ENCODE measurements at regions not wholly inside any gene's neighbourhood (a gene's known extent, or its start where the extent isn't known, plus 50 kb on each side); places are given as distances from the start of the nearest gene placed in this dataset.
"Not testable (repeated sequence)": the region's sequence is repeated elsewhere in the genome, so short reads cannot be mapped to it uniquely, and the experiment has no call there.

- no peak for ATAC-seq (ENCODE audit: low read depth)
Measured at GRCh38 chr10:31129880-31130405, 98.3 kb upstream of the ZNF438 start.

GRCh38 chr10:31130406-31130805 lies 98.7 kb upstream of the ZNF438 start:
- Mint-ChIP-seq H3K27ac (no peak overlapping the region), H3K4me1 (peaks cover 13% of the 10 kb centered on the region)
- POLR2A ChIA-PET, result no interaction called here

More at GRCh38 chr10:31129880-31130405, 98.3 kb upstream of the ZNF438 start:
- no peaks in the 10 kb centered on the region for H3K9me3 Mint-ChIP-seq
- DNase-seq, result no peak
- POLR2A ChIA-PET, result no interaction called here
- no peak overlapping the region for H3K27ac Mint-ChIP-seq
- H3K27me3 Mint-ChIP-seq, result peaks cover 4% of the 10 kb centered on the region
- no peak overlapping the region for H3K4me3 Mint-ChIP-seq
- H3K36me3 Mint-ChIP-seq, result peaks cover 1% of the 10 kb centered on the region
- peaks cover 8% of the 10 kb centered on the region for H3K4me1 Mint-ChIP-seq

GRCh38 chr10:31131251-31131650 lies 99.6 kb upstream of the ZNF438 start:
- Mint-ChIP-seq H3K36me3 (peaks cover 1% of the 10 kb centered on the region), H3K4me3 (no peak overlapping the region), H3K9me3 (no peaks in the 10 kb centered on the region), H3K27me3 (peaks cover 2% of the 10 kb centered on the region), H3K27ac (no peak overlapping the region), H3K4me1 (peaks cover 19% of the 10 kb centered on the region)
- POLR2A ChIA-PET, result interaction anchor here (0.6 to 0.7 kb wide), 2 partner anchors 1146 to 1542 kb away, joined by 5 read pairs; no protein-coding TSS in a partner anchor
- ATAC-seq (ENCODE audit: low read depth) (no peak), DNase-seq (no peak)

More at GRCh38 chr10:31130406-31130805, 98.7 kb upstream of the ZNF438 start:
- Mint-ChIP-seq H3K27me3 (peaks cover 4% of the 10 kb centered on the region), H3K9me3 (no peaks in the 10 kb centered on the region), H3K36me3 (peaks cover 1% of the 10 kb centered on the region), H3K4me3 (no peak overlapping the region)
- DNase-seq (no peak), ATAC-seq (ENCODE audit: low read depth) (no peak)

DNA sequence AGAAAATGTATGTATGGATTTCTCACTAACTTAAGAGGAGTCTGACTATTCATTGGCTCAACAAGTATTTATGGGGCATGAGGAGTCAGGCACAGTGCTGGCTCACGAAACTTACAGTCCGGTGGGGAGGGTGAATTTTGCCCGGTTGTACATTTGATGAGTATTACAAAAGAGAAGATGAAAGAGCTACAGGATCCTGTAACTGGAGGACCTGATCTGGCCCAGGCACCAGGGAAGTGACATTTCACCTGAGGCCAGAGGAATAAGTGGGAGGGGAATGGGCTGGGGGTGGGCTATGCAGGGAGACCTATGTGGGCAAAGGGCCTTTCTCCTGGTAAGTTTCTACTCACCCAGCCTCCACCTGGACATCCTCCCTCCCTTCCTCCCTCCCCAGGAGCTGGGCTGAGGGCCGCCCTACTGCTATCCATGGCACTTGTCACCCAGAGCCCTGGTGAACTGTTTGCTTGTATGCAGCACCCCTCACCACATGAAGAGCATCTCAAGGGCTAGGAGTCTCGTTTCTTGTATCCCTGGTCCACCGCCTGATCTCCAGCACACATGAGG lies 101.1 kb upstream of the ZNF438 start:
- POLR2A ChIA-PET, result no interaction called here
- no peaks in the 10 kb centered on the region for H3K27me3 Mint-ChIP-seq
- no peaks in the 10 kb centered on the region for H3K9me3 Mint-ChIP-seq
- ATAC-seq (ENCODE audit: low read depth) (no peak), DNase-seq (no peak)
- H3K4me1 Mint-ChIP-seq, result peaks cover 31% of the 10 kb centered on the region
- H3K27ac Mint-ChIP-seq, result peak overlapping the region; percentile 68
- H3K36me3 Mint-ChIP-seq, result peaks cover 1% of the 10 kb centered on the region
- H3K4me3 Mint-ChIP-seq, result peak overlapping the region; percentile 47

DNA sequence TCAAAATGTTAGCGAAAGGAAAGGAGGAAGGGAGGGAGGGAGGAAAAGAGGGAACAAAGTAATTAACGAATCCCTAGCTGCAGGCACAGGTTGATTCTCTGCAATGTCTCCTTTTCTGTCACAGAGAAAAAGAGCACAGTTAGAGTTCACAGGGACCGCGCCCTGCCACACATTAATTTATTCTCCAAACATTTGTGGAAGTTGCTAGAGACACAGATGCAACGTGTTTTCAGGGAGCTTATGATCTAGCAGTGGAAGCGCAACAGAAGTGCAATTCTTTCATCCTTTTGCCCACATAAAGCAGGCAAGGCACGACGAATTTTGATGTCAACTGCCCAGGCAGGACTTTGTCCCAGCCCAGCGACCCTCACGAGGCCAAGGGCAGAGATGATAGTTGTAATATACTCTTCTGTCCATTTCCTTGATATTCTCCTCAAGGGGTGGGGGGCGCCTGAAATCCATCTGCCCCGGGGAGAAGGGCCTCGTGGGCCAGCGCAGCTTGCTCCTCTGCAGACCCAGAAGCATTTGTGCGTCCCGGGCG lies 101.7 kb upstream of the ZNF438 start:
- H3K9me3 Mint-ChIP-seq, result no peaks in the 10 kb centered on the region
- no peak for DNase-seq
- H3K4me1 Mint-ChIP-seq, result peaks cover 31% of the 10 kb centered on the region
- no peak for ATAC-seq (ENCODE audit: low read depth)
- POLR2A ChIA-PET, result interaction anchor here (0.8 to 1.6 kb wide), 3 partner anchors 32 to 191 kb away, joined by 3 to 7 read pairs (median 5); partner anchors contain the start of gene ZEB1
- H3K36me3 Mint-ChIP-seq, result peaks cover 1% of the 10 kb centered on the region
- H3K27me3 Mint-ChIP-seq, result no peaks in the 10 kb centered on the region
- peak overlapping the region; percentile 76 for H3K4me3 Mint-ChIP-seq
- H3K27ac Mint-ChIP-seq, result peak overlapping the region; percentile 68

DNA sequence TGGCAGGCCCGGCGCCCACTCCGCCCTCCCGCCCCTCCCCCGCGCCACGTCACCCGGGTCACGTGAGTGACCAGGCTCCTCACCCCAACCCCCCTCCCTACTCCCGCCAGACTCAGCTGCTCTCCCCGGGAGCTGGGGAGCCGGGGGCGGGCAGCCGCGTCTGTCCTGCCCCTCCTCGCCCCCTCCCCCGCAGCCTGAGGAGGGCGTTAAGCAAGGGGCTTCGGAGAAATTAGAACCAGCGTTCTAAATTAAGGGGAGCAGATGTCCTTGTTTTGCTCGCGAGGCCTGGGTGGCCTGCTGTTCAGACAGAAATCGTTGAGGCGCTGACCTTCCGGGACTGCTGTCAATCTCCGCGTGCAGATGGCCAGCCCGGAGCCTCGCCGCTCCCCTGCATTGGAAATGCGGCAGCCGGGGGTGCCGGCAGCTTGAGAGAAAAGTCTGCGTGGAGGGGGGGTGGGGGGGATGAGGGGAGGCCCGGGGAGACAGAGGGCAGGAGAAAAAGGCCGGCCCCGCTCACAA lies 102.2 kb upstream of the ZNF438 start:
- Mint-ChIP-seq H3K27ac (peak overlapping the region; percentile 75), H3K4me1 (peaks cover 31% of the 10 kb centered on the region), H3K27me3 (no peaks in the 10 kb centered on the region), H3K4me3 (peak overlapping the region; percentile 76), H3K9me3 (no peaks in the 10 kb centered on the region), H3K36me3 (peaks cover 1% of the 10 kb centered on the region)
- POLR2A ChIA-PET, result interaction anchor here (0.6 to 1.6 kb wide), 7 partner anchors 12 to 1776 kb away, joined by 3 to 7 read pairs (median 5); partner anchors contain the start of genes ZEB1 and ZNF438
- peak; percentile 71 for DNase-seq
- ATAC-seq (ENCODE audit: low read depth), result peak; percentile 51

GRCh38 chr10:31134311-31134952 lies 102.8 kb upstream of the ZNF438 start:
- H3K4me1 Mint-ChIP-seq, result peaks cover 31% of the 10 kb centered on the region
- peaks cover 1% of the 10 kb centered on the region for H3K36me3 Mint-ChIP-seq
- no peaks in the 10 kb centered on the region for H3K9me3 Mint-ChIP-seq
- POLR2A ChIA-PET, result interaction anchor here (0.6 to 1.6 kb wide), 6 partner anchors 11 to 1775 kb away, joined by 4 to 7 read pairs (median 6); partner anchors contain the start of genes ZEB1 and ZNF438
- peak; percentile 47 for DNase-seq
- ATAC-seq (ENCODE audit: low read depth), result peak; percentile 12
- peak overlapping the region; percentile 76 for H3K4me3 Mint-ChIP-seq
- peak overlapping the region; percentile 76 for H3K27ac Mint-ChIP-seq
- H3K27me3 Mint-ChIP-seq, result no peaks in the 10 kb centered on the region

DNA sequence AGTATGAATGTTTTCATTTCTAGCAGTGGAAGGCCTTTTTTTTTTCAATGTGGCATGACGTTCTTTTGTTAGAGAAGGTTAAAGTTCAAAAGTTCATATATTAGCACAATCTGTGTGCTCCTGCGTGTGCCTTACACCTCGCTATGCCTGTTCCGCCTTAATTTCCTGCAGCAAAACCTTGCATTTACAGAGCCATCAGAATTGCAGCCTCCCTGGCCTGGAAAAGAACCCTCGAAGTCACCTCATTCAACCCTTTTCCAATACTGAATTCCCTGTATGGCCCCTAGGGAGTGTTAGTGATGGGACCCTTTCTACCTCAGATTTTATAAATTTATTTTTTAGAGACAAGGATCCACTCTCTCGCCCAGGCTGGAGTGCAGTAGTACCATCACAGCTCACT lies 103.5 kb upstream of the ZNF438 start:
- peaks cover 1% of the 10 kb centered on the region for H3K36me3 Mint-ChIP-seq
- no peaks in the 10 kb centered on the region for H3K9me3 Mint-ChIP-seq
- DNase-seq (no peak), ATAC-seq (ENCODE audit: low read depth) (no peak)
- no peaks in the 10 kb centered on the region for H3K27me3 Mint-ChIP-seq
- H3K4me1 Mint-ChIP-seq, result peaks cover 31% of the 10 kb centered on the region
- peak overlapping the region; percentile 76 for H3K27ac Mint-ChIP-seq
- peak overlapping the region; percentile 37 for H3K4me3 Mint-ChIP-seq
- POLR2A ChIA-PET, result interaction anchor here (0.8 to 1.6 kb wide), 4 partner anchors 11 to 184 kb away, joined by 3 to 7 read pairs (median 7); partner anchors contain the start of genes ZEB1 and ZNF438

DNA sequence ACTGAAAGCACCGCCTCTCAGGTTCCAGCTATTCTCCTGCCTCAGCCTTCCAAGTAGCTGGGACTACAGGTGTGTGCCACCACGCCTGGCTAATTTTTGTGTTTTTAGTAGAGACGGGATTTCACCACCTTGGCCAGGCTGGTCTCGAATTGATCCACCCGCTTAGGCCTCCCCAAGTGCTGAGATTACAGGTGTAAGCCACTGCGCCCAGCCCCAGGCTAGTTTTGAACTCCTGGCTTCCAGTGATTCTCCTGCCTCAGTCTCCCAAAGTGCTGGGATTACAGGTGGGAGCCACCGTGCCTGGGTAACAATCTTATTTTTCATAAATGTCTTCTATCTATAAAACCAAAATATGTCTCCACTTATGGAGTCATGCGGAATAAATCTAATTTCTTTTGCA lies 104.1 kb upstream of the ZNF438 start:
- DNase-seq; H3K4me3 Mint-ChIP-seq; ATAC-seq (ENCODE audit: low read depth); H3K9me3 Mint-ChIP-seq; H3K27ac Mint-ChIP-seq; H3K27me3 Mint-ChIP-seq; H3K36me3 Mint-ChIP-seq: not testable (repeated sequence)
- peaks cover 31% of the 10 kb centered on the region for H3K4me1 Mint-ChIP-seq
- POLR2A ChIA-PET, result interaction anchor here (0.8 kb wide), 1 partner anchor 184 kb away, joined by 3 read pairs; the partner anchor contains the start of gene ZEB1

DNA sequence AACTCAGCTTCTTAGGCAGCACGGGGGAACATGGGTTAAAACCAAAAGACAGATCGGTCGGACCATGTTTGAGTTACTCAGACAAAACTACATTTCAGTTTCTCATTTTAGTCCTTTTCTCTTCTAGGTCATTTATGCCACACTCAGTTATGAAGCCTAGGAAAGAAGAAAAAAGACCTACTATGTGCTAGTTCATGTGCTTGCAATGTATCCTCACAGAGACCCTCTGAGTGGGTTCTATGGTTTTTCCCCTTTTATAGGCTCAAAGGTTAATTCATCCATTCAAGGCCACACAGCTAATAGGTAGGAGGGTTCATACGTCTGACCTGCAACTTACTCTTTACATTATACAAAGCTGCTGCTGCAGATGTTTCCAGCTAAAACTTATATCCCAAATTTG lies 104.7 kb upstream of the ZNF438 start:
- no peak for ATAC-seq (ENCODE audit: low read depth)
- Mint-ChIP-seq H3K4me1 (peaks cover 31% of the 10 kb centered on the region), H3K4me3 (no peak overlapping the region), H3K36me3 (peaks cover 1% of the 10 kb centered on the region), H3K27ac (no peak overlapping the region), H3K27me3 (no peaks in the 10 kb centered on the region), H3K9me3 (no peaks in the 10 kb centered on the region)
- POLR2A ChIA-PET, result no interaction called here
- DNase-seq, result no peak

GRCh38 chr10:31136930-31137885 lies 105.5 kb upstream of the ZNF438 start:
- Mint-ChIP-seq H3K4me3 (peak overlapping the region; percentile 28), H3K4me1 (peaks cover 31% of the 10 kb centered on the region), H3K9me3 (no peaks in the 10 kb centered on the region), H3K27ac (peak overlapping the region; percentile 21), H3K36me3 (peaks cover 1% of the 10 kb centered on the region), H3K27me3 (no peaks in the 10 kb centered on the region)
- POLR2A ChIA-PET, result no interaction called here
- no peak for DNase-seq
- ATAC-seq (ENCODE audit: low read depth), result peak; percentile 58

GRCh38 chr10:31138026-31138553 lies 106.4 kb upstream of the ZNF438 start:
- POLR2A ChIA-PET, result interaction anchor here (1.6 kb wide), 1 partner anchor 37 kb away, joined by 4 read pairs; no protein-coding TSS in a partner anchor
- H3K9me3 Mint-ChIP-seq, result no peaks in the 10 kb centered on the region
- H3K27ac Mint-ChIP-seq, result no peak overlapping the region
- no peak overlapping the region for H3K4me3 Mint-ChIP-seq
- H3K36me3 Mint-ChIP-seq, result no peaks in the 10 kb centered on the region
- ATAC-seq (ENCODE audit: low read depth), result no peak
- no peaks in the 10 kb centered on the region for H3K27me3 Mint-ChIP-seq
- DNase-seq, result no peak
- peaks cover 31% of the 10 kb centered on the region for H3K4me1 Mint-ChIP-seq

Data from activated naive CD8-positive, alpha-beta T cell treated with anti-CD3 and anti-CD28 coated beads, Interleukin-2, amount 10 ng/mL, durations not matched to agents 7 days and 5 days (primary cell).